Spleen (tissue), 7 donors: ENCODE measurements at regions not wholly inside any gene's neighbourhood (a gene's known extent, or its start where the extent isn't known, plus 50 kb on each side); places are given as distances from the start of the nearest gene placed in this dataset.

ENCODE experiments used
- POLR2A ChIP-seq, 3 donors: fragments of 450-650 bp; IDR thresholded peaks; one replicate each; pipeline ENCODE4 v1.5.1; 2017; ENCODE audit warnings: antibody characterized with exemption in 3 of 3, mild to moderate bottlenecking in 1 of 3
- TF ChIP-seq, protein P1 (sequence below), 11 experiments: fragments of 200-600 bp in 7 of 11; fragments of 450-650 bp in 4 of 11; sonication (generic) in 4 of 11; IDR thresholded peaks in 8 of 11; conservative IDR thresholded peaks in 3 of 11; 1 replicate in 7 of 11; 2 replicates in 4 of 11; pipeline versions ENCODE4 v1.4.0 to v1.8.0; 2016 to 2021; ENCODE audit warnings: antibody characterized with exemption in 11 of 11, inconsistent platforms in 4 of 11, mild to moderate bottlenecking in 1 of 11
- donor health status: DM: no; HTN: no; CAD: no; lungs with moderate emphysema.
- donor health status: DM: no; HTN: no; CAD: no.
- donor health status: DM: no; HTN: no; CAD: no.

- TF ChIP-seq, protein P1, sequence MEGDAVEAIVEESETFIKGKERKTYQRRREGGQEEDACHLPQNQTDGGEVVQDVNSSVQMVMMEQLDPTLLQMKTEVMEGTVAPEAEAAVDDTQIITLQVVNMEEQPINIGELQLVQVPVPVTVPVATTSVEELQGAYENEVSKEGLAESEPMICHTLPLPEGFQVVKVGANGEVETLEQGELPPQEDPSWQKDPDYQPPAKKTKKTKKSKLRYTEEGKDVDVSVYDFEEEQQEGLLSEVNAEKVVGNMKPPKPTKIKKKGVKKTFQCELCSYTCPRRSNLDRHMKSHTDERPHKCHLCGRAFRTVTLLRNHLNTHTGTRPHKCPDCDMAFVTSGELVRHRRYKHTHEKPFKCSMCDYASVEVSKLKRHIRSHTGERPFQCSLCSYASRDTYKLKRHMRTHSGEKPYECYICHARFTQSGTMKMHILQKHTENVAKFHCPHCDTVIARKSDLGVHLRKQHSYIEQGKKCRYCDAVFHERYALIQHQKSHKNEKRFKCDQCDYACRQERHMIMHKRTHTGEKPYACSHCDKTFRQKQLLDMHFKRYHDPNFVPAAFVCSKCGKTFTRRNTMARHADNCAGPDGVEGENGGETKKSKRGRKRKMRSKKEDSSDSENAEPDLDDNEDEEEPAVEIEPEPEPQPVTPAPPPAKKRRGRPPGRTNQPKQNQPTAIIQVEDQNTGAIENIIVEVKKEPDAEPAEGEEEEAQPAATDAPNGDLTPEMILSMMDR (IDR thresholded peaks at IDR 0.05 in 8 of 11, conservative IDR thresholded peaks at IDR 0.05 in 3 of 11): no peak
- no peak for TF ChIP-seq POLR2A (IDR thresholded peaks at IDR 0.05)
Measured at GRCh38 chr2:183389546-183390080, 265.4 kb downstream of the NUP35 start.
